AG04449 (cell line): ENCODE measurements at regions not wholly inside any gene's neighbourhood (a gene's known extent, or its start where the extent isn't known, plus 50 kb on each side); places are given as distances from the start of the nearest gene placed in this dataset.

Source experiments
- CTCF ChIA-PET: fragments of 350-600 bp; formaldehyde crosslinking; extraction: SDS; loops from one replicate; lab custom pipeline; 2021; ENCODE audit warnings: antibody characterized with exemption; lab: Yijun Ruan, JAX
- POLR2A ChIA-PET: fragments of 400-600, 350-600 bp; formaldehyde crosslinking; extraction: SDS; loops from one replicate; lab custom pipeline; 2020; ENCODE audit warnings: antibody characterized with exemption, inconsistent platforms; lab: Yijun Ruan, JAX
- DNase-seq: peaks from one replicate; pipeline ENCODE4 v3.0.0-alpha.2; 2010; ENCODE audit warnings: low read depth, low spot score
- H3K4me3 ChIP-seq: 2 replicates; pipeline ENCODE4 v1.5.1; 2011; ENCODE audit warnings: low read depth, mild to moderate bottlenecking, control low read depth, low read length
- CTCF ChIP-seq: IDR thresholded peaks from one replicate; pipeline ENCODE4 v1.5.1; 2011; ENCODE audit warnings: mild to moderate bottlenecking, moderate library complexity, low read length, control low read depth, inconsistent platforms; ENCODE audit not compliant: insufficient read depth; ENCODE audit errors: missing control alignments

DNA sequence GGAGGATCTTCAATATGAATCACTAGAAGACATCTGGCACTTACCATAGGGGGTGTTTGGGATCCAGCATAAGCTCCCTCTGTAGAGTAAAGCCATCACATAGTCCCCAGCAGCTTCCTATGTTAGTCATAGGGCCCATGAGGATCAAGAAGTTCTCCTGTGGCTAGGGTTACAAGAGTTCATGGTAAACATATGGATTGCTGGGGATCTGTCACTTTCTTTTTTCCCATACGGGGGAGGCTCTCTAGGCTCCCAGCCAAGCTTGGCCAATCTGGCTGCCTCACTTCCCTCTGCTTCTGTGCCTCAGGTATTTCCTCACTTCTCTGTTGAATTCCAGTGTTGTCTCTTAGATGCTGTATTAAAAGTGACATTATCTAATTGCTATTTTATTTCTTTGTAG lies 597.9 kb downstream of the PDCD6IP start:
- POLR2A ChIA-PET, result no interaction called here
- no peak overlapping the region for H3K4me3 ChIP-seq
- CTCF ChIA-PET, result no interaction called here
- no peak for TF ChIP-seq CTCF
- no peak for DNase-seq

DNA sequence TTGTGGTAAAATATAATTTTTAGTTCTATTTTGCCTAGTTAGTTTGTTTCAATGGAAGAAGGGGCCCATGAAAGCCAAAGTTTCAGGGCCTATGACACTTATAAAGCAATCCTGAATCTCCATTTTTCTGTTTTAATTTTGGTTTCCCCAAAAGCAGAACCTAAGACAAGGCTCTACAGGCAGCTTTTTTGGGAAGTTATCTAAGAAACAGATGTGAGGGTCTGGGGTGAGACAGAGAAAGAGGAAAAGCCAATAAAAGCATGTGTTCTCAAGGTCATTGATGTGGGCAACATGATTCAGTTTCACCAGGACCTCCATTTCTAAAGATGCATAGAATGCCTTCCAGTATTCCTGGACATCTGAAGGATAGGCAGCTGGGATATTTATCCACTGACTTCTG lies 598.5 kb downstream of the PDCD6IP start:
- no peak for DNase-seq
- no peak for TF ChIP-seq CTCF
- ChIA-PET CTCF (no interaction called here), POLR2A (no interaction called here)
- H3K4me3 ChIP-seq, result no peak overlapping the region

GRCh38 chr3:34399401-34399800 lies 601.0 kb downstream of the PDCD6IP start:
- ChIA-PET CTCF (no interaction called here), POLR2A (no interaction called here)
- no peak for TF ChIP-seq CTCF
- DNase-seq, result no peak
- H3K4me3 ChIP-seq, result no peak overlapping the region

GRCh38 chr3:34405159-34405558 lies 606.7 kb downstream of the PDCD6IP start:
- ChIA-PET CTCF (no interaction called here), POLR2A (no interaction called here)
- H3K4me3 ChIP-seq, result no peak overlapping the region
- no peak for DNase-seq
- no peak for TF ChIP-seq CTCF

GRCh38 chr3:34407281-34407680 lies 608.9 kb downstream of the PDCD6IP start:
- no peak for DNase-seq
- TF ChIP-seq CTCF, result no peak
- POLR2A ChIA-PET, result no interaction called here
- H3K4me3 ChIP-seq, result no peak overlapping the region
- CTCF ChIA-PET, result no interaction called here

GRCh38 chr3:34408088-34408487 lies 609.7 kb downstream of the PDCD6IP start:
- ChIA-PET POLR2A (no interaction called here), CTCF (no interaction called here)
- H3K4me3 ChIP-seq, result no peak overlapping the region
- no peak for TF ChIP-seq CTCF
- no peak for DNase-seq

- POLR2A ChIA-PET, result no interaction called here
- no peak for DNase-seq
- CTCF ChIA-PET, result no interaction called here
- TF ChIP-seq CTCF, result no peak
- H3K4me3 ChIP-seq, result no peak overlapping the region
Measured at GRCh38 chr3:34411596-34411995, 613.2 kb downstream of the PDCD6IP start.
